ENCODE measurements at regions not wholly inside any gene's neighbourhood (a gene's known extent, or its start where the extent isn't known, plus 50 kb on each side); places are given as distances from the start of the nearest gene placed in this dataset.

DNA sequence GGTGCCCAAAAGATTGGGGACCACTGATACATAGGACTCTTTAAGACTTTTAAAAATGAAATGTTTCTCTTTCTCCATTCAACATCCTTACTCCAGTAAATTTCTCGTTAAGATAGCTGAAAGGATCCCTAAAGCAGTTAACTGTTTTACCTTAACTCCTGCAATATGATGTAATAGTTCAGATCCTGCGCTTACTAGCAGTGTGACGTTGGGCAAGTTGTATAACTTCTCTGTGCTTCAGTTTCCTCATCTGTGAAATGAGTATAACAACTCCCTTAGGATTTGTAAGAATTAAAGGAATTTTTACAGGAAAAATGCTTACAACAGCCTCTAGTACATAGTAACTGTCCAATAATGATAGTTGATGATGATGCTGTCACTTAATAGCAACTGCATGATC is 158.9 kb downstream of the TANC2 start:
- TF ChIP-seq, protein P1, sequence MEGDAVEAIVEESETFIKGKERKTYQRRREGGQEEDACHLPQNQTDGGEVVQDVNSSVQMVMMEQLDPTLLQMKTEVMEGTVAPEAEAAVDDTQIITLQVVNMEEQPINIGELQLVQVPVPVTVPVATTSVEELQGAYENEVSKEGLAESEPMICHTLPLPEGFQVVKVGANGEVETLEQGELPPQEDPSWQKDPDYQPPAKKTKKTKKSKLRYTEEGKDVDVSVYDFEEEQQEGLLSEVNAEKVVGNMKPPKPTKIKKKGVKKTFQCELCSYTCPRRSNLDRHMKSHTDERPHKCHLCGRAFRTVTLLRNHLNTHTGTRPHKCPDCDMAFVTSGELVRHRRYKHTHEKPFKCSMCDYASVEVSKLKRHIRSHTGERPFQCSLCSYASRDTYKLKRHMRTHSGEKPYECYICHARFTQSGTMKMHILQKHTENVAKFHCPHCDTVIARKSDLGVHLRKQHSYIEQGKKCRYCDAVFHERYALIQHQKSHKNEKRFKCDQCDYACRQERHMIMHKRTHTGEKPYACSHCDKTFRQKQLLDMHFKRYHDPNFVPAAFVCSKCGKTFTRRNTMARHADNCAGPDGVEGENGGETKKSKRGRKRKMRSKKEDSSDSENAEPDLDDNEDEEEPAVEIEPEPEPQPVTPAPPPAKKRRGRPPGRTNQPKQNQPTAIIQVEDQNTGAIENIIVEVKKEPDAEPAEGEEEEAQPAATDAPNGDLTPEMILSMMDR (IDR thresholded peaks at IDR 0.05) = no peak
- TF ChIP-seq RCOR1 (IDR thresholded peaks at IDR 0.05; ENCODE audit: low read length) (no peak), SMC3 (IDR thresholded peaks at IDR 0.05; ENCODE audit: low read depth, low read length) (no peak), POLR2AphosphoS5 (IDR thresholded peaks at IDR 0.05; ENCODE audit: low read depth, low read length) (no peak), TCF12 (IDR thresholded peaks at IDR 0.05) (no peak), GABPA (IDR thresholded peaks at IDR 0.05; ENCODE audit: low read depth) (no peak), JUND (IDR thresholded peaks at IDR 0.05) (no peak)
- TF ChIP-seq, protein P2, sequence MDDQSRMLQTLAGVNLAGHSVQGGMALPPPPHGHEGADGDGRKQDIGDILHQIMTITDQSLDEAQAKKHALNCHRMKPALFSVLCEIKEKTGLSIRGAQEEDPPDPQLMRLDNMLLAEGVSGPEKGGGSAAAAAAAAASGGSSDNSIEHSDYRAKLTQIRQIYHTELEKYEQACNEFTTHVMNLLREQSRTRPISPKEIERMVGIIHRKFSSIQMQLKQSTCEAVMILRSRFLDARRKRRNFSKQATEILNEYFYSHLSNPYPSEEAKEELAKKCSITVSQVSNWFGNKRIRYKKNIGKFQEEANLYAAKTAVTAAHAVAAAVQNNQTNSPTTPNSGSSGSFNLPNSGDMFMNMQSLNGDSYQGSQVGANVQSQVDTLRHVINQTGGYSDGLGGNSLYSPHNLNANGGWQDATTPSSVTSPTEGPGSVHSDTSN (IDR thresholded peaks at IDR 0.05) = no peak
- TF ChIP-seq, protein P3, sequence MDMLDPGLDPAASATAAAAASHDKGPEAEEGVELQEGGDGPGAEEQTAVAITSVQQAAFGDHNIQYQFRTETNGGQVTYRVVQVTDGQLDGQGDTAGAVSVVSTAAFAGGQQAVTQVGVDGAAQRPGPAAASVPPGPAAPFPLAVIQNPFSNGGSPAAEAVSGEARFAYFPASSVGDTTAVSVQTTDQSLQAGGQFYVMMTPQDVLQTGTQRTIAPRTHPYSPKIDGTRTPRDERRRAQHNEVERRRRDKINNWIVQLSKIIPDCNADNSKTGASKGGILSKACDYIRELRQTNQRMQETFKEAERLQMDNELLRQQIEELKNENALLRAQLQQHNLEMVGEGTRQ (IDR thresholded peaks at IDR 0.05; ENCODE audit: borderline replicate concordance, low read depth, low read length) = no peak
